ENCODE measurements at regions not wholly inside any gene's neighbourhood (a gene's known extent, or its start where the extent isn't known, plus 50 kb on each side); places are given as distances from the start of the nearest gene placed in this dataset.

DNA sequence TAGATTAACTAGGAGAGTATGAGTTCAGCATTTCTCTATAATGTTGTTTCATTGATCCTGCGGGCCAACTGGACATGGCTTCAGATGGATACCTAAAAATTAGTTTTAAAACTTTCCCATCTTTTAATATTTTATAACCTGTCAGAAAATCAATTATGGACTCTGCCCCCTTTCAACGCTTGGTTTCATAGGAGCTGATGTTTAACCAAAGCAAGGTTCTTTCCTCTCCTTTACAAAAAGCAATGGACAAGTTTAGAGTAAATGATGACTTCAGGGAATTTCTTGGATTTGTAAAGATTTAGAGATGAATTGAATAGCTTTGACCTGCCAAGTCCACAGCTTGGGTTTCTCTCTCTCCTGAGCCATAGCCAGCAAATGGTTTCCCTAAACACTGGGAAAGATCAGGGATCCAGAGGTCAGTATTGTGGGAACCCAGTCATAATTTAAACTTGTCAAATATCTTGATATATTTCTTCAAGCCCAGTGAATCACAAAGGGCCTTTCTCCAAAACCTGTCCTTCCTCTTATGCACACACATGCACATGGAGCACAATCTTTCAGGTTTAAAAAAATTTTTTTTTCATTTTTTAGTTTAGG, 177.1 kb downstream of the EVX1 start (continued):
- TF ChIP-seq SIN3A (conservative IDR thresholded peaks at IDR 0.05 in 1 of 2, IDR thresholded peaks at IDR 0.05 in 1 of 2; ENCODE audit: low read depth in 1 of 2, low read length in 2 of 2) = no peak
- no peak for TF ChIP-seq TAF1 (IDR thresholded peaks at IDR 0.05; ENCODE audit: low read depth, low read length)
- no peak for TF ChIP-seq TBP (IDR thresholded peaks at IDR 0.05; ENCODE audit: low read depth, low read length)
- no peak for TF ChIP-seq SP4 (IDR thresholded peaks at IDR 0.05; ENCODE audit: low read length)
- TF ChIP-seq BCL11A (IDR thresholded peaks at IDR 0.05; ENCODE audit: low read depth in 2 of 2, low read length in 2 of 2) = no peak
